HG02610 (cell line): ENCODE measurements at regions not wholly inside any gene's neighbourhood (a gene's known extent, or its start where the extent isn't known, plus 50 kb on each side); places are given as distances from the start of the nearest gene placed in this dataset.

Experiments
- ATAC-seq: cut with Tn5 transposase; IDR thresholded peaks from one replicate; pipeline ENCODE4 v1.9.1; 2021; ENCODE audit warnings: mild to moderate bottlenecking, moderate library complexity; ENCODE audit not compliant: unreplicated experiment

- no peak for ATAC-seq
Measured at GRCh38 chr6:147621263-147621662, 112.8 kb downstream of the SAMD5 start.

GRCh38 chr6:147621961-147622360 is 113.5 kb downstream of the SAMD5 start:
- no peak for ATAC-seq

- ATAC-seq: no peak
Measured at GRCh38 chr6:147624946-147625515, 116.5 kb downstream of the SAMD5 start.

GRCh38 chr6:147625946-147626345 is 117.5 kb downstream of the SAMD5 start:
- no peak for ATAC-seq

DNA sequence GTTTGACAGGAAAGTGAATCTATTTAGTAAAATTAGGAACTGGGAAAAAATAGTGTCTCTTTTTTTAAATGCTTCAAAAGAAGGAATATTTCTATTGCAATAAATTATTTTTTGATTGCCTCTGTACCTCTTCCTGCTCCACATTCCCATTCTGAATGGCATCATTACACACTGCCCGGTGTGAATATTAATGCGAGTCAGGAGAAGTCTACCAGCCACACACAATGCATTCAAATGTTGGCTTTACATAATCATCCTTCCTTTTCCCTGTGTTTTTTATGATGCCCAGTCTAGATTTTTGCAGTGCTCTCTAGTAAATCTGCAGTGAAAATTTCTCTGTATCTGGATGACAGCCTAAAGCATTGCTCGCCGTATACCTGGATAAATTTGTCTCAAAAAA is 118.9 kb downstream of the SAMD5 start:
- no peak for ATAC-seq

DNA sequence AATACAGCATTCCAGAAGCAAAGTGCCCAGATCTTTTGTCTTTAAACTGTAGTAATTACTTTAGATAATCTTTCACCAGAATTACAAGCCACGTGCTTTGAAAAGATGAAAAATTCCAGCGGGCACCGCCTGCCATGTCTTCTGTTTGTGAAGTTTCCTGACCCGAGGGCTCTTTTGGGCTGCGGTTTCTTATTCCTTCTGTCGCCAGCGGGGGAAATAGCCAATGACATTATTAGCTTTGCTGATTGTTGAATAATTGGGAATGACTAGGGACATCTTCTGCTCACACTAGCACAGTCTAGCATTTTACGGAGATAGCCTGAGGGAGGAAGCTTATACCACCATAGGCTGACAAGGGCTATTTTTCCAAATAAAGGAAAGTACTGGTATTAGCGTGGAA is 124.7 kb downstream of the SAMD5 start:
- no peak for ATAC-seq

- ATAC-seq: no peak
Measured at GRCh38 chr6:147637620-147638195, 129.2 kb downstream of the SAMD5 start.

DNA sequence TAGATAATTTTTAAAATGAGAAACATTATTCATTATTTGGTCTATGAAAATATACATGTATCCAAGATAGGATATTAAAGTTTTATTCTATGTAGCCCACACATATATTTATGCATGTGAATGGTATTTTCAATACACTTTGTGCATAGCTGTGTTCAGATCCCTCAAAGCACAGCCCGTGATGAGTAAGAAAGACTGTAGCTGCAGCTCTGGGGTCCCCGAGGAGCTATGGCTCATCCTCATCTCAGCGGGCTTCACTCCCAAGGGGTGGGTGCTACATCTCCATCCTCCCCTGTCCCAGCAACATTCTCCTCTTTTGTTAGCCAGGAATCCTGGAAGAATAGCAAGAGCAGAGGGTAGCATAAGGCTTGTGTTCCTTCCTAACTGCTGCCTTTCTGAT is 130.8 kb downstream of the SAMD5 start:
- ATAC-seq: no peak

GRCh38 chr6:147640606-147641005 is 132.1 kb downstream of the SAMD5 start:
- ATAC-seq: no peak

DNA sequence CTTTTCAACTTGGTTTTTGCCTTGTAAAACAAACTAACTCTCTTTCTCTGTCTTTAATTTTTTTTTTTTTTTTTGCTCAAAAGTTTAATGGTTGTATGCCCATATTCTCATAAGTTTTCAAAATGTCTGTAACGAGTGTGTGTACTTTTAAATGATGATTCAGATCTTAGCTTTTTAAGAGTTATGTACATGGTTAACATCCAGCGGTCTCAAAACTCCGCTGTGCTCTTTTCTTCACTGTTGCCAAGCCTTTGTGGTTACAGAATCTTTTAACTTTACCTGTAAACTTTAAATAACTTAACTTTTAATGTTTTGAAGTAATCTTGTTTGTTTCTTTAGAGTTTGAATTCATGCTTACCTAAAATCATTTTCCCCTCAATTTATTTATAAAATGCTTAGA is 133.0 kb downstream of the SAMD5 start:
- ATAC-seq: no peak

GRCh38 chr6:147642458-147642857 is 134.0 kb downstream of the SAMD5 start:
- ATAC-seq: no peak

GRCh38 chr6:147643341-147644200 is 135.1 kb downstream of the SAMD5 start:
- no peak for ATAC-seq

DNA sequence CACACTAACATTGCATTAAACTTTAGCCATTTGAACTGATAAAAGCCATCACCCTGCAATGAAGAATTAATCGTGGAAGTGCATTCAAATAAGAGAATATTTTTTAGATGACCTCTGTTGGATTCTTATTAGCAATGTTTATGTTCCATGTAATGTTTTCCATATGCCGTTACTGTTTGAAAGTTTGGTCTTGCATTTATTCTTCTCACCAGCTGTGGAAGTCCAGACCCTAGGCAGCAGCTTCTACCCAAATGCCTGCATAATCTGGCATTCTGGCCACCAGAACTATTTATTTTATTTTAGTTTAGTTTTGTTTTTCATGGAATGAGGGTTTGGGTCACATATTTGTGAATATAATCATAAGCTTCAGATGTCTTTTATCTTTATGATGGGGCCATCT is 140.4 kb downstream of the SAMD5 start:
- ATAC-seq: no peak

DNA sequence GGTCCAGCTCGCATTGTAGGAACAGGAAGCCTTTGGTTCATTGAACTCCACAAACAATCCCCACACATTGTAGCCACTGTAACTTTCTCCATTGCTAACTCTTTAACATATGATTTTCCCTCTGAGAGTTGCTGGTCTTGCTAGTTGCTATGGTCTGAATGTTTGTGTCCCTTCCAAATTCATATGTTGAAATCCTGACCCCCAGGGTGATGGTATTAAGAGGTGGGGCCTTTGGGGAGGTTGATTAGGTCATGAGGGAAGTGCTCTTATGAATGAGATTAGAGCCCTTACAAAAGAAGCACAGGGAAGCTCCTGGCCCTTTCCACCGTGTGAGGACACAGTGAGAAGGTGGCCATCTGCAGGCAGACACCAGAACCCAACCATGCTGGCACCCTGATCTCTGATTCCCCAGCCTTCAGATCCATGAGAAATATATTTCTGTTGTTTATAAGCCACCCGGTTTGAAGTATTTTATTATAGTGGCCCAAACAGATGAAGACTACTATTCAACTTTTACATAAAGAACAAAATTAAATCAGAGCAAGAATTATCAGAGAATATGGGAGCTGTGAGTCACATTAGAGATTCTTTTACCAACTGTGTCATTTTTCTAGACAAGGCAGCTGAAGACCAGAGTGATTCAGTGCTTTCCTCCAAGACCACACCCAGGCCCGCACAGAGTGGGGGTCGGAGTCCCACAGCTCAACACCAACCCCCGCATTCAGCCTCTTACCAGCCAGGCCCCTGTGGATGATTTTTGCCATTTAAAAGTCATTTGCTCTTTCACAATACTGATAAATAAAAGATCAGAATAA is 143.0 kb downstream of the SAMD5 start:
- no peak for ATAC-seq

DNA sequence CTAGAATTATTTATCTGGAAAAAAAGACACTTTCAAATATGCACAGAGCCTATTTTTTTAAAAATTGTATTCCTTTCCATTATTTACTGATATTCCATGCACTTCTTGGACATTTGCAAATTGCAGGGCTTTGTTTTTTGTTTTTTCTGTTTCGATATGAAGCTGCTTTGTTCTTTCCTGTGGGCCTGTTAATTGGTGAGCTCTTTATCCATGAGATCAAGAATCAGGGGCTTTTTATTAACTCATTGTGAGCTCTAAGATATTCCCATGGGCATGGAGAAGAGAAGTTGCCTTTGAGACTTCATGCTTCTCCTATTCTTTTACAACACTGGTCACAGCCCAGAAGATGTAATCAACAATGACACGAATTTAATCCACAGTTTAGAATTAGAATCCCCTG is 145.1 kb downstream of the SAMD5 start:
- ATAC-seq: no peak

DNA sequence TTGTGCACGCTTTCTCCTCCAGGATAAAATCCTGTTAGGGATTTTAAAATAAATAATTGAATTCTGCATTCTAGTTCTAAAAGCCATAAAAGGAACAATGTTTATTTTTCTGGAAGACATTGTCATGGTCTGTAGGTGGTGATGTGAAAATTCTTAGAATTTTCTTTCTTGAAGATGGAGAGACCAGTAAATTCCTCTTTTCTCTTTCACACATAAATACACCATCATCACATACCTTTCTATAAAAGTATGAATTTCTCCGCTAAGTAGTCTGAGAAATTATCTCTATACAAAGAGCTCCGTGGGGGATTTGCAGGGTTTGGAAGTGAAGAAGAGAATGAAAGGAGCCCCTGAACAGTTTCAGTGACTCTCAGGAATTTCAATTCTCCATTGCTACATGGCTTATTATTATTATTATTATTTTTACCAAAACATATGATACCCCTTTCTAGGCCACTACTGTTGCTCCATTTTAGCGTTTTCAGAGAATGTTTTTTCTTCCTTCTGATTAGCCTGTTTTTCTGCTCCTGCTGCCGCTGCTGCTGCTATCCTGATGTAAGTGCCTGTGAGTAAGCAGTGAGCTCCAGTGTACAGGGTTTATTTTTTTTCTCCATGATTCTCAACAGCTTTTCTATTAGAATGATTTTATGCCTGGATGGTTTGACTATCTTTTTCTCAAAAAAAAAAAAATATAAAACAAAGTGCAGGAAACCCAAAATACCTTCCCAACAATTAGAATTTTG is 145.8 kb downstream of the SAMD5 start:
- no peak for ATAC-seq

DNA sequence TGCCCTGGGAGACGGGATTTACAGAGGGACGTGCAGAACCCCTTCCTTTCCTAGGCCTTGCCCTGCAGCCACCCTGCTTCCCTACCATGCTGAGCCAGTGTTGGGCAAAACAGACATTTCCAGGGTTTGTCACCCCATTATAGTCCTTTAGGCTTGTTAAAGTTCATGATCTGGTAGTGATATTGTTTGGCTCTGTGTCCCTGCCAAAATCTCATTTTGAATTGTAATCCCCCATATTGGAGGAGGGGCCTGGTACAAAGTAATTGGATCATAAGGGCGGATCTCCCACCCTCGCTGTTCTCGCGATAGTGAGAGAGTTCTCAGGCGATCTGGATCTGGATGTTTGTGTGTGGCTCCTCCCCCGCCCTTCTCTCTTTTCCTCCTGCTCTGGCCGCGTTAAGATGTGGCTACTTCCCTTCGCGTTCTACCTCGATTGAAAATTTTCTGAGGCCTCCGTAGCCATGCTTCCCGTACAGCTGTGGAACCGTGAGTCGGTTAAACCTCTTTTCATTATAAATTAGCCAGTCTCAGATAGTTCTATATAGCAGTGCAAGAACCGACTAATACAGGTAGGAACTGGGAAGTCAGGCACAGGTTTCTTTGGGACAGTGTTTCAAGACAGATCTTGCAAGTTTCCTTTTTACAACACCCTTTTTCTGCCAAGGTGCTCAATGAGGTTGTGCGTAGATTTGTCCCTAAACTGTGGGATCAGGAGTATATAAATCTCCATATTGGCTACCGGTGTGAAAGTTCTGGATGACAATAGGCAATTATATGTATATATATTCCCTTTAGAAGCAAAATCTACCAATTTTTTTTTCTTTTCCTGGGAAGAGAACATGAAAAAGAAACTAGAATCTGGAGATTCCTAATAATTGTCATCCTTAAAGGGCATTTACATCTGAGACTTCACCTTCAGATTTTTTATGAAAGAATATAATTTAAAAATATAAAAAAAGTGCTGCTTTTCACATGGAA is 152.1 kb downstream of the SAMD5 start:
- ATAC-seq: no peak

DNA sequence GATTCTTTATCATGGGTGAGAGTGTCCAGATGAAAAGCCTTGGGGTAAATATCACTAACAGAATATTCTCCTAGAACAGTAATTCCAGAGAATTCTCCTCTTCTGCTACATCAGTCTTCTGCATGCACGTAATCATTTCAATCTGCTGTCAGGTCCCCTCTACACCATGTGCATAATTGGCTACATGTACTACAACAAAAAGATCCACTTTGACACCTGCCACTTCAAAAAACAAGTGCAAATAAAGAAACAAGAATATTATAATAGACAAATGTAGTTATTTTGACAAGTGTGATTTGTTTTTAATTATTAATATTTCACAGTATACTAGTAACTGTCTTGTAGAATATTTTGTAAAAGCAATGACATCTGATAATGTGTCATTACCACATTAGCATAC is 154.2 kb downstream of the SAMD5 start:
- ATAC-seq: no peak

DNA sequence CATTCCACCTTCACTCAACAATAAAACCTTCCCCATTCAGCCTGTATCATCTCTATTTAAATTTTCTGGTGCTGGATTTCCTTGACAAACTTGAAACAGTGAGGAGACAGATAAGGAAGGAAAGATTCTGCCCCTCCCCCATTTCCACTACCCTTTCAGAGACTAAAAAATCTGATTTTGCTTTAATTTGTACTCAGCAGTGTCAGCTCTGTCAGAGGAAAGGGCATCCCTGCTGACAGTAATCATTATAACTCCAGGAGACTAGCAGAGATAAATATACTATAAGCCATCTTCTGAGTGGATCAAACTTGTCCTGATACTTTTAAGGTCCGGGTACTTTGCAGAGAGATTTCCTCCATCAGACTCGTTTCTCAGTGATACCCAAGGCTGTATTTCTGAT is 155.6 kb downstream of the SAMD5 start:
- no peak for ATAC-seq

- no peak for ATAC-seq
Measured at GRCh38 chr6:147666255-147666654, 157.8 kb downstream of the SAMD5 start.
